K562 (cell line): ENCODE measurements at regions not wholly inside any gene's neighbourhood (a gene's known extent, or its start where the extent isn't known, plus 50 kb on each side); places are given as distances from the start of the nearest gene placed in this dataset.

Source experiments
- HDGF ChIP-seq: fragments of 450-650 bp; IDR thresholded peaks from 2 replicates; pipeline ENCODE4 v1.6.1; 2016
- IFI16 ChIP-seq: fragments of 250-450 bp; sonication (Bioruptor Pico); IDR thresholded peaks from 2 replicates; pipeline ENCODE4 v2.1.2; 2022; ENCODE audit warnings: mild to moderate bottlenecking, inconsistent platforms
- KLF16 ChIP-seq: IDR thresholded peaks from 2 replicates; pipeline ENCODE4 v1.6.1; 2016; ENCODE audit warnings: antibody characterized with exemption
- NR3C1 ChIP-seq: sonication (generic); formaldehyde crosslinking; IDR thresholded peaks from 2 replicates; pipeline ENCODE4 v1.8.1; 2022; ENCODE audit warnings: missing genetic modification reagents
- PBX2 ChIP-seq, 2 experiments: IDR thresholded peaks in 1 of 2; conservative IDR thresholded peaks in 1 of 2; 2 replicates each; pipeline ENCODE4 v1.6.1; 2016; ENCODE audit warnings: low read depth in 2 of 2, mild to moderate bottlenecking in 1 of 2, missing compliant biosample characterization in 1 of 2, missing genetic modification characterization in 1 of 2, moderate library complexity in 1 of 2
- RCOR1 ChIP-seq, 2 experiments: IDR thresholded peaks; 2 replicates each; pipeline ENCODE4 v1.6.1; 2012; ENCODE audit warnings: low read depth in 2 of 2, low read length in 2 of 2, borderline replicate concordance in 1 of 2, improper control_type of control experiment in 1 of 2
- REST ChIP-seq, 2 experiments: fragments of 450-650 bp; formaldehyde crosslinking in 1 of 2; IDR thresholded peaks; 2 replicates each; pipeline versions ENCODE4 v1.4.0 to v1.6.1; 2014 to 2020; ENCODE audit warnings: mild to moderate bottlenecking in 2 of 2, borderline replicate concordance in 1 of 2, low read depth in 1 of 2
- SETDB1 ChIP-seq: IDR thresholded peaks from one replicate; pipeline ENCODE4 v1.6.1; 2012; ENCODE audit warnings: low read length, control low read depth, inconsistent platforms
- THAP7 ChIP-seq: fragments of 250-450 bp; sonication (Bioruptor Pico); IDR thresholded peaks from 2 replicates; pipeline ENCODE4 v1.5.0; 2021
- ZBTB2 ChIP-seq: fragments of 450-650 bp; IDR thresholded peaks from 2 replicates; pipeline ENCODE4 v1.6.1; 2016; ENCODE audit warnings: antibody characterized with exemption
- ZNF175 ChIP-seq: fragments of 200-800 bp; sonication (Bioruptor generic); IDR thresholded peaks from 2 replicates; pipeline ENCODE4 v1.6.1; 2016; ENCODE audit warnings: low read depth, mild to moderate bottlenecking, missing genetic modification characterization, missing compliant biosample characterization

GRCh38 chr6:51049983-51050877 is 231.6 kb downstream of the TFAP2B start (continued):
- TF ChIP-seq REST (IDR thresholded peaks at IDR 0.05; ENCODE audit: borderline replicate concordance) (peak; percentile 66; the same call in 1 of the 2 replicates), REST (CRISPR knock-in tag; IDR thresholded peaks at IDR 0.05; ENCODE audit: low read depth) (no peak), RCOR1 (IDR thresholded peaks at IDR 0.05; ENCODE audit: borderline replicate concordance in 1 of 2, low read depth in 2 of 2, low read length in 2 of 2) (peak; percentile 95 to 99), SETDB1 (no peak), PBX2 (CRISPR knock-in tag; IDR thresholded peaks at IDR 0.05; ENCODE audit: low read depth) (no peak), PBX2 (tag; conservative IDR thresholded peaks at IDR 0.05; ENCODE audit: low read depth) (peak; percentile 97), ZNF175 (CRISPR knock-in tag) (peak; percentile 97), ZBTB2 (peak; percentile 69; the same call in 1 of the 2 replicates), IFI16 (no peak), KLF16 (peak; percentile 99), THAP7 (CRISPR knock-in tag) (no peak), HDGF (0 out of 2 replicates have a peak, but pooled peaks have one; percentile 15), NR3C1 (CRISPR knock-in tag) (no peak)
